H9 (cell line): ENCODE measurements at regions not wholly inside any gene's neighbourhood (a gene's known extent, or its start where the extent isn't known, plus 50 kb on each side); places are given as distances from the start of the nearest gene placed in this dataset.

ENCODE experiments used
- DNase-seq: peaks from one replicate; pipeline ENCODE4 v3.0.0-alpha.2; 2017
- H2AFZ ChIP-seq: one replicate; pipeline ENCODE4 v1.6.1; 2013; ENCODE audit warnings: mild to moderate bottlenecking, low read length, control low read depth, moderate library complexity
- H2AK5ac ChIP-seq: 2 replicates; pipeline ENCODE4 v1.6.1; 2013; ENCODE audit warnings: low read length, control low read depth, mixed read lengths; ENCODE audit not compliant: insufficient read length
- H2BK120ac ChIP-seq: one replicate; pipeline ENCODE4 v1.6.1; 2013; ENCODE audit warnings: low read depth, mild to moderate bottlenecking, low read length, control low read depth, inconsistent platforms; ENCODE audit not compliant: poor library complexity, severe bottlenecking
- H2BK12ac ChIP-seq: 2 replicates; pipeline ENCODE4 v1.6.1; 2013; ENCODE audit warnings: low read length, control low read depth, mixed read lengths, low read depth; ENCODE audit not compliant: insufficient read length
- H2BK15ac ChIP-seq: 2 replicates; pipeline ENCODE4 v1.6.1; 2013; ENCODE audit warnings: low read depth, low read length, control low read depth
- H2BK20ac ChIP-seq: one replicate; pipeline ENCODE4 v1.6.1; 2013; ENCODE audit warnings: low read depth, mild to moderate bottlenecking, low read length, control low read depth, inconsistent platforms; ENCODE audit not compliant: poor library complexity, severe bottlenecking
- H2BK5ac ChIP-seq: 2 replicates; pipeline ENCODE4 v1.6.1; 2013; ENCODE audit warnings: low read length, control low read depth, mixed read lengths; ENCODE audit not compliant: insufficient read length
- H3K14ac ChIP-seq: 2 replicates; pipeline ENCODE4 v1.6.1; 2013; ENCODE audit warnings: low read length, control low read depth; ENCODE audit not compliant: insufficient read depth
- H3K18ac ChIP-seq: 2 replicates; pipeline ENCODE4 v1.6.1; 2013; ENCODE audit warnings: low read depth, mild to moderate bottlenecking, mixed read lengths, low read length, control low read depth; ENCODE audit not compliant: insufficient read length
- H3K23ac ChIP-seq: 2 replicates; pipeline ENCODE4 v1.6.1; 2013; ENCODE audit warnings: low read length, control low read depth, mixed read lengths, low read depth; ENCODE audit not compliant: insufficient read length
- H3K23me2 ChIP-seq: 2 replicates; pipeline ENCODE4 v1.6.1; 2013; ENCODE audit warnings: low read depth, mild to moderate bottlenecking, mixed read lengths, low read length, control low read depth; ENCODE audit not compliant: insufficient read length, poor library complexity, severe bottlenecking
- H3K27ac ChIP-seq: 2 replicates; pipeline ENCODE4 v1.5.1; 2013; ENCODE audit warnings: low read length, control low read depth, mixed read lengths, low read depth; ENCODE audit not compliant: insufficient read length
- H3K27me3 ChIP-seq: 2 replicates; pipeline ENCODE4 v1.6.1; 2013; ENCODE audit warnings: low read length, control low read depth, inconsistent platforms; ENCODE audit not compliant: insufficient read depth
- H3K4ac ChIP-seq: 2 replicates; pipeline ENCODE4 v1.6.1; 2013; ENCODE audit warnings: low read depth, mild to moderate bottlenecking, control low read depth, inconsistent platforms, low read length, moderate library complexity
- H3K4me1 ChIP-seq: 2 replicates; pipeline ENCODE4 v1.6.1; 2013; ENCODE audit warnings: low read length, control low read depth, inconsistent platforms; ENCODE audit not compliant: insufficient read depth
- H3K4me2 ChIP-seq: 2 replicates; pipeline ENCODE4 v1.6.1; 2013; ENCODE audit warnings: low read length, control low read depth, mixed read lengths; ENCODE audit not compliant: insufficient read length, insufficient read depth
- H3K56ac ChIP-seq: 2 replicates; pipeline ENCODE4 v1.6.1; 2013; ENCODE audit warnings: low read depth, mild to moderate bottlenecking, mixed read lengths, low read length, control low read depth; ENCODE audit not compliant: insufficient read length
- H3K79me1 ChIP-seq: 2 replicates; pipeline ENCODE4 v1.6.1; 2013; ENCODE audit warnings: low read depth, mild to moderate bottlenecking, moderate library complexity, low read length, control low read depth, inconsistent platforms; ENCODE audit not compliant: insufficient read depth, poor library complexity, severe bottlenecking
- H3K79me2 ChIP-seq: 2 replicates; pipeline ENCODE4 v1.6.1; 2013; ENCODE audit warnings: low read length, control low read depth, inconsistent platforms; ENCODE audit not compliant: insufficient read depth
- H3K9ac ChIP-seq: 2 replicates; pipeline ENCODE4 v1.6.1; 2013; ENCODE audit warnings: low read length, control low read depth, mixed read lengths; ENCODE audit not compliant: insufficient read length; ENCODE audit errors: extremely low read depth
- H3K9me3 ChIP-seq: one replicate; pipeline ENCODE4 v1.6.1; 2013; ENCODE audit warnings: low read depth, low read length, inconsistent platforms; ENCODE audit not compliant: control insufficient read depth
- H3T11ph ChIP-seq: one replicate; pipeline ENCODE4 v1.6.1; 2013; ENCODE audit warnings: mild to moderate bottlenecking, low read length, control low read depth, inconsistent platforms
- H4K20me1 ChIP-seq: one replicate; pipeline ENCODE4 v1.6.1; 2013; ENCODE audit not compliant: control insufficient read depth, insufficient read length, insufficient read depth
- H4K5ac ChIP-seq: 2 replicates; pipeline ENCODE4 v1.6.1; 2013; ENCODE audit warnings: low read depth, mild to moderate bottlenecking, mixed read lengths, low read length, control low read depth; ENCODE audit not compliant: insufficient read length
- H4K8ac ChIP-seq: replicated peaks from 2 replicates; pipeline ENCODE4 v1.6.1; 2013; ENCODE audit warnings: low read length, control low read depth, mixed read lengths, low read depth; ENCODE audit not compliant: insufficient read length
- H4K91ac ChIP-seq: 2 replicates; pipeline ENCODE4 v1.6.1; 2013; ENCODE audit warnings: low read depth, mild to moderate bottlenecking, moderate library complexity, mixed read lengths, low read length, control low read depth; ENCODE audit not compliant: insufficient read length
- H3K27ac Mint-ChIP-seq, 3 experiments: 2 replicates in 2 of 3; 3 replicates in 1 of 3; pipeline ENCODE4 v1.8.0; 2020 to 2021; ENCODE audit warnings: mixed read lengths in 3 of 3, mild to moderate bottlenecking in 1 of 3, moderate library complexity in 1 of 3
- H3K27me3 Mint-ChIP-seq: 2 replicates; pipeline ENCODE4 v1.8.0; 2021; ENCODE audit warnings: low read depth, mild to moderate bottlenecking, moderate library complexity, mixed read lengths
- H3K36me3 Mint-ChIP-seq, 3 experiments: 2 replicates in 2 of 3; 3 replicates in 1 of 3; pipeline ENCODE4 v1.8.0; 2020 to 2021; ENCODE audit warnings: low read depth in 3 of 3, mixed read lengths in 3 of 3; ENCODE audit not compliant: insufficient read depth in 1 of 3
- H3K4me1 Mint-ChIP-seq, 2 experiments: 2 replicates each; pipeline ENCODE4 v1.8.0; 2020; ENCODE audit warnings: mixed read lengths in 2 of 2
- H3K4me3 Mint-ChIP-seq, 2 experiments: 2 replicates in 1 of 2; 3 replicates in 1 of 2; pipeline ENCODE4 v1.8.0; 2020 to 2021; ENCODE audit warnings: mild to moderate bottlenecking in 2 of 2, mixed read lengths in 2 of 2, moderate library complexity in 1 of 2
- H3K9me3 Mint-ChIP-seq, 2 experiments: 2 replicates in 1 of 2; 3 replicates in 1 of 2; pipeline ENCODE4 v1.8.0; 2020; ENCODE audit warnings: mild to moderate bottlenecking in 2 of 2, mixed read lengths in 2 of 2, moderate library complexity in 1 of 2
- WGBS: extraction: QIAGEN DNeasy Blood & Tissue Kit; methylation state at CpG from one replicate; pipeline ENCODE4 v1.1.7; 2013; ENCODE audit warnings: missing lambda C conversion rate, low lambda C conversion rate, mixed read lengths; ENCODE audit not compliant: insufficient read length; ENCODE audit errors: extremely low coverage; 5-methylcytosine and 5-hydroxymethylcytosine counted together
- TF ChIP-seq, protein P1 (sequence below): fragments of 200-600 bp; sonication (generic); conservative IDR thresholded peaks from 3 replicates; pipeline ENCODE4 v1.8.0; 2021; ENCODE audit warnings: antibody characterized with exemption, mild to moderate bottlenecking

- Histone ChIP-seq H3K27me3 (no peaks in the 10 kb centered on the region), H4K91ac (no peak overlapping the region), H3K79me1 (no peaks in the 10 kb centered on the region), H3K18ac (no peak overlapping the region), H4K8ac (no peak overlapping the region), H2BK12ac (no peak overlapping the region), H2BK5ac (no peak overlapping the region), H3K14ac (no peak overlapping the region), H2BK20ac (no peak overlapping the region), H3K4ac (no peak overlapping the region), H4K5ac (no peak overlapping the region), H3K23me2 (no peaks in the 10 kb centered on the region), H3K9ac (no peak overlapping the region), H4K20me1 (no peaks in the 10 kb centered on the region), H3T11ph (no peak overlapping the region), H3K56ac (no peak overlapping the region), H3K4me1 (no peaks in the 10 kb centered on the region), H3K79me2 (no peaks in the 10 kb centered on the region), H3K27ac (no peak overlapping the region), H3K9me3 (no peaks in the 10 kb centered on the region), H2BK120ac (no peak overlapping the region), H3K4me2 (no peak overlapping the region), H2BK15ac (no peak overlapping the region), H2AK5ac (no peak overlapping the region), H3K23ac (no peak overlapping the region), H2AFZ (no peak overlapping the region)
- H3K9me3 Mint-ChIP-seq: peaks cover 16 to 17% of the 10 kb centered on the region in 2 experiments
- H3K36me3 Mint-ChIP-seq: peaks cover 0 to 6% (median 0%) of the 10 kb centered on the region in 3 experiments; a peak in 2 of 7 replicates
- H3K27me3 Mint-ChIP-seq: peaks cover 14% of the 10 kb centered on the region
- H3K4me3 Mint-ChIP-seq: no peak overlapping the region; a peak in 1 of 5 replicates
- H3K4me1 Mint-ChIP-seq: peaks cover 4 to 20% of the 10 kb centered on the region in 2 experiments; a peak in 3 of 4 replicates
- peak; percentile 26 for DNase-seq
- H3K27ac Mint-ChIP-seq: no peak overlapping the region
- TF ChIP-seq, protein P1, sequence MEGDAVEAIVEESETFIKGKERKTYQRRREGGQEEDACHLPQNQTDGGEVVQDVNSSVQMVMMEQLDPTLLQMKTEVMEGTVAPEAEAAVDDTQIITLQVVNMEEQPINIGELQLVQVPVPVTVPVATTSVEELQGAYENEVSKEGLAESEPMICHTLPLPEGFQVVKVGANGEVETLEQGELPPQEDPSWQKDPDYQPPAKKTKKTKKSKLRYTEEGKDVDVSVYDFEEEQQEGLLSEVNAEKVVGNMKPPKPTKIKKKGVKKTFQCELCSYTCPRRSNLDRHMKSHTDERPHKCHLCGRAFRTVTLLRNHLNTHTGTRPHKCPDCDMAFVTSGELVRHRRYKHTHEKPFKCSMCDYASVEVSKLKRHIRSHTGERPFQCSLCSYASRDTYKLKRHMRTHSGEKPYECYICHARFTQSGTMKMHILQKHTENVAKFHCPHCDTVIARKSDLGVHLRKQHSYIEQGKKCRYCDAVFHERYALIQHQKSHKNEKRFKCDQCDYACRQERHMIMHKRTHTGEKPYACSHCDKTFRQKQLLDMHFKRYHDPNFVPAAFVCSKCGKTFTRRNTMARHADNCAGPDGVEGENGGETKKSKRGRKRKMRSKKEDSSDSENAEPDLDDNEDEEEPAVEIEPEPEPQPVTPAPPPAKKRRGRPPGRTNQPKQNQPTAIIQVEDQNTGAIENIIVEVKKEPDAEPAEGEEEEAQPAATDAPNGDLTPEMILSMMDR: no peak
- WGBS: no CpG with 5 or more reads among the region's 23 CpGs
Observed at GRCh38 chr4:8709729-8710360, 117.3 kb downstream of the CPZ start.
